ENCODE measurements at regions not wholly inside any gene's neighbourhood (a gene's known extent, or its start where the extent isn't known, plus 50 kb on each side); places are given as distances from the start of the nearest gene placed in this dataset.
A peak's percentile ranks its signal among the peaks of the same experiment; 100 is the strongest.

GRCh38 chr1:234554218-234554697 is 55.7 kb downstream of the IRF2BP2 start:
- no peak for DNase-seq
- TF ChIP-seq CTCF (IDR thresholded peaks at IDR 0.05): no peak
- H3K27ac Mint-ChIP-seq: peak overlapping the region; percentile 92
- H3K27me3 Mint-ChIP-seq (ENCODE audit: low read depth, poor library complexity): peaks cover 7% of the 10 kb centered on the region
- H3K4me3 Mint-ChIP-seq: no peak overlapping the region
- H3K36me3 Mint-ChIP-seq (ENCODE audit: low read depth): no peaks in the 10 kb centered on the region
- H3K4me1 Mint-ChIP-seq: peaks cover 49% of the 10 kb centered on the region
- H3K9me3 Mint-ChIP-seq: no peaks in the 10 kb centered on the region

- Mint-ChIP-seq H3K27ac (peak overlapping the region; percentile 92), H3K4me3 (no peak overlapping the region), H3K9me3 (no peaks in the 10 kb centered on the region), H3K36me3 (ENCODE audit: low read depth) (no peaks in the 10 kb centered on the region), H3K4me1 (peaks cover 46% of the 10 kb centered on the region), H3K27me3 (ENCODE audit: low read depth, poor library complexity) (peaks cover 7% of the 10 kb centered on the region)
- no peak for TF ChIP-seq CTCF (IDR thresholded peaks at IDR 0.05)
- no peak for DNase-seq
These were observed 56.5 kb downstream of the IRF2BP2 start for GRCh38 chr1:234553240-234554188.

GRCh38 chr1:234551032-234551378 is 59.0 kb downstream of the IRF2BP2 start:
- Mint-ChIP-seq H3K9me3 (no peaks in the 10 kb centered on the region), H3K36me3 (ENCODE audit: low read depth) (no peaks in the 10 kb centered on the region), H3K27ac (no peak overlapping the region), H3K4me1 (peaks cover 42% of the 10 kb centered on the region), H3K4me3 (no peak overlapping the region), H3K27me3 (ENCODE audit: low read depth, poor library complexity) (peaks cover 7% of the 10 kb centered on the region)
- no peak for TF ChIP-seq CTCF (IDR thresholded peaks at IDR 0.05)
- no peak for DNase-seq

- no peak for DNase-seq
- peaks cover 45% of the 10 kb centered on the region for H3K4me1 Mint-ChIP-seq
- H3K4me3 Mint-ChIP-seq: no peak overlapping the region
- H3K27me3 Mint-ChIP-seq (ENCODE audit: low read depth, poor library complexity): peaks cover 7% of the 10 kb centered on the region
- H3K9me3 Mint-ChIP-seq: no peaks in the 10 kb centered on the region
- TF ChIP-seq CTCF (IDR thresholded peaks at IDR 0.05): no peak
- no peaks in the 10 kb centered on the region for H3K36me3 Mint-ChIP-seq (ENCODE audit: low read depth)
- H3K27ac Mint-ChIP-seq: no peak overlapping the region
These were observed 59.5 kb downstream of the IRF2BP2 start for GRCh38 chr1:234550341-234551031.

- Mint-ChIP-seq H3K27ac (no peak overlapping the region), H3K9me3 (no peaks in the 10 kb centered on the region), H3K27me3 (ENCODE audit: low read depth, poor library complexity) (peaks cover 7% of the 10 kb centered on the region), H3K4me1 (peaks cover 45% of the 10 kb centered on the region), H3K36me3 (ENCODE audit: low read depth) (no peaks in the 10 kb centered on the region), H3K4me3 (no peak overlapping the region)
- no peak for DNase-seq
- no peak for TF ChIP-seq CTCF (IDR thresholded peaks at IDR 0.05)
These were observed 60.4 kb downstream of the IRF2BP2 start for GRCh38 chr1:234549447-234550021.

Measured in nephron progenitor cell (in vitro differentiated cells).